GM12878 (cell line): ENCODE measurements at regions not wholly inside any gene's neighbourhood (a gene's known extent, or its start where the extent isn't known, plus 50 kb on each side); places are given as distances from the start of the nearest gene placed in this dataset.

Experiments used
- ATAC-seq: fragments of 200-7000 bp; cut with Tn5 transposase; 3 replicates; pipeline ENCODE4 v1.9.1; 2020; ENCODE audit warnings: mild to moderate bottlenecking, moderate library complexity
- BruUV-seq: library from RNA; stranded (reverse); fragments of 400-500 nt; replicated peaks from 2 replicates; lab custom pipeline; 2021; lab: Mats Ljungman, UMichigan
- CTCF ChIA-PET: fragments of 300-600 bp; sonication (Branson Sonifier 250); formaldehyde crosslinking; extraction: SDS; loops from one replicate; lab custom pipeline; 2021; ENCODE audit warnings: inconsistent platforms; lab: Yijun Ruan, JAX
- POLR2A ChIA-PET: fragments of 350-600 bp; formaldehyde crosslinking; extraction: SDS; loops from one replicate; lab custom pipeline; 2021; ENCODE audit warnings: inconsistent platforms; lab: Charles Lee
- RAD21 ChIA-PET: fragments of 300-600 bp; sonication (Branson Sonifier 250); formaldehyde crosslinking; loops from one replicate; lab custom pipeline; 2023; ENCODE audit warnings: antibody characterized with exemption; ENCODE audit not compliant: unreplicated experiment; lab: Charles Lee
- SMC1A ChIA-PET: fragments of 300-600 bp; sonication (Branson Sonifier 250); formaldehyde crosslinking; loops from one replicate; lab custom pipeline; 2023; ENCODE audit not compliant: unreplicated experiment, uncharacterized antibody; lab: Charles Lee
- DNase-seq: peaks from one replicate; pipeline ENCODE4 v3.0.0-alpha.2; 2011; ENCODE audit warnings: low read depth, low spot score
- FAIRE-seq: peaks from 3 replicates; lab custom pipeline; 2011; peaks lifted over from hg19 to GRCh38; lab: Jason Lieb, UNC
- H2AFZ ChIP-seq: 2 replicates; pipeline ENCODE4 v1.6.0; 2011; ENCODE audit warnings: low read depth, low read length, control low read depth; ENCODE audit not compliant: control insufficient read depth
- H3K27ac ChIP-seq: 2 replicates; pipeline ENCODE4 v1.5.1; 2011; ENCODE audit warnings: control low read depth; ENCODE audit not compliant: control insufficient read depth, insufficient read depth
- H3K27me3 ChIP-seq, 2 experiments: replicated peaks in 1 of 2; 2 replicates each; pipeline versions ENCODE4 v1.6.0 to v1.6.1; 2011; ENCODE audit warnings: low read length in 1 of 2; ENCODE audit not compliant: control insufficient read depth in 2 of 2, insufficient read depth in 2 of 2
- H3K36me3 ChIP-seq, 2 experiments: 2 replicates each; pipeline ENCODE4 v1.5.1; 2011; ENCODE audit warnings: low read length in 1 of 2; ENCODE audit not compliant: control insufficient read depth in 2 of 2, insufficient read depth in 2 of 2
- H3K4me1 ChIP-seq: 2 replicates; pipeline ENCODE4 v1.6.1; 2011; ENCODE audit warnings: mild to moderate bottlenecking, low read length, moderate library complexity, mixed read lengths; ENCODE audit not compliant: control insufficient read depth, insufficient read depth
- H3K4me2 ChIP-seq: 2 replicates; pipeline ENCODE4 v1.6.0; 2011; ENCODE audit warnings: control low read depth; ENCODE audit not compliant: control insufficient read depth, insufficient read depth
- H3K4me3 ChIP-seq: fragments of 200-600 bp; sonication (generic); 2 replicates; pipeline ENCODE4 v1.5.1; 2016
- H3K79me2 ChIP-seq: 2 replicates; pipeline ENCODE4 v1.6.0; 2011; ENCODE audit warnings: low read length; ENCODE audit not compliant: control insufficient read depth, insufficient read depth
- H3K9ac ChIP-seq: 2 replicates; pipeline ENCODE4 v1.8.0; 2011; ENCODE audit warnings: low read length, control low read depth, mixed read lengths; ENCODE audit not compliant: control insufficient read depth, insufficient read depth
- H3K9me3 ChIP-seq: replicated peaks from 3 replicates; pipeline ENCODE4 v1.5.1; 2011; ENCODE audit warnings: mild to moderate bottlenecking, low read length; ENCODE audit not compliant: control insufficient read depth, insufficient read depth
- H4K20me1 ChIP-seq: 2 replicates; pipeline ENCODE4 v1.6.0; 2011; ENCODE audit not compliant: control insufficient read depth, insufficient read depth
- BCLAF1 ChIP-seq: fragments of 450-650 bp; IDR thresholded peaks from 2 replicates; pipeline ENCODE4 v1.6.1; 2017; ENCODE audit warnings: antibody characterized with exemption, mild to moderate bottlenecking, moderate library complexity
- CBX5 ChIP-seq: sonication (generic); IDR thresholded peaks from 2 replicates; pipeline ENCODE4 v1.6.1; 2016; ENCODE audit warnings: low read depth, moderate library complexity, mild to moderate bottlenecking, inconsistent platforms
- IRF3 ChIP-seq: fragments of 450-650 bp; IDR thresholded peaks from 2 replicates; pipeline ENCODE4 v1.6.1; 2014; ENCODE audit warnings: mild to moderate bottlenecking
- NBN ChIP-seq: fragments of 450-650 bp; IDR thresholded peaks from 2 replicates; pipeline ENCODE4 v1.6.1; 2016
- NFYA ChIP-seq: IDR thresholded peaks from 2 replicates; pipeline ENCODE4 v1.6.1; 2011; ENCODE audit warnings: low read depth, mild to moderate bottlenecking, low read length, improper control_type of control experiment, borderline replicate concordance
- POU2F2 ChIP-seq: IDR thresholded peaks from 3 replicates; pipeline ENCODE4 v1.6.1; 2011; ENCODE audit warnings: low read depth, mild to moderate bottlenecking, low read length, borderline replicate concordance
- PRDM15 ChIP-seq: fragments of 450-650 bp; formaldehyde crosslinking; IDR thresholded peaks from 2 replicates; pipeline ENCODE4 v1.4.0; 2020; ENCODE audit warnings: mild to moderate bottlenecking, moderate library complexity
- SIN3A ChIP-seq: IDR thresholded peaks from 2 replicates; pipeline ENCODE4 v1.6.1; 2012; ENCODE audit warnings: low read depth, low read length, improper control_type of control experiment
- SUPT20H ChIP-seq: IDR thresholded peaks from 2 replicates; pipeline ENCODE4 v1.6.1; 2011; ENCODE audit warnings: low read depth, mild to moderate bottlenecking, low read length, moderate library complexity, borderline replicate concordance; ENCODE audit not compliant: control insufficient read depth
- TBL1XR1 ChIP-seq: IDR thresholded peaks from 2 replicates; pipeline ENCODE4 v1.6.1; 2012; ENCODE audit warnings: low read depth, low read length, improper control_type of control experiment
- TCF3 ChIP-seq: IDR thresholded peaks from 2 replicates; pipeline ENCODE4 v1.6.1; 2012; ENCODE audit warnings: low read depth, mild to moderate bottlenecking, low read length, borderline replicate concordance; ENCODE audit not compliant: insufficient read depth
- ZNF207 ChIP-seq: fragments of 450-650 bp; IDR thresholded peaks from 2 replicates; pipeline ENCODE4 v1.6.1; 2014; ENCODE audit warnings: antibody characterized with exemption, mild to moderate bottlenecking, borderline replicate concordance
- WGBS: methylation state at CpG from one replicate; pipeline ENCODE4 v1.1.6; 2016; ENCODE audit warnings: low lambda C conversion rate; ENCODE audit not compliant: insufficient replicate concordance, insufficient coverage; ENCODE audit errors: missing lambda C conversion rate; 5-methylcytosine and 5-hydroxymethylcytosine counted together
- in situ Hi-C: fragments of 300-500 bp; cut with MboI; formaldehyde crosslinking; loops from 9 replicates; pipeline ENCODE4 v1.14.3; 2018; ENCODE audit warnings: mixed read lengths
- intact Hi-C: fragments of 100-400 bp; cut with micrococcal nuclease; formaldehyde crosslinking; loops from one replicate; pipeline ENCODE4 v1.14.2; 2022; ENCODE audit not compliant: unreplicated experiment
- TF ChIP-seq, protein P1 (sequence below): IDR thresholded peaks from 2 replicates; pipeline ENCODE4 v1.6.1; 2011; ENCODE audit warnings: borderline replicate concordance, low read depth, mild to moderate bottlenecking, moderate library complexity, mixed read lengths, low read length; ENCODE audit not compliant: insufficient read depth; ENCODE audit errors: extremely low read length

DNA sequence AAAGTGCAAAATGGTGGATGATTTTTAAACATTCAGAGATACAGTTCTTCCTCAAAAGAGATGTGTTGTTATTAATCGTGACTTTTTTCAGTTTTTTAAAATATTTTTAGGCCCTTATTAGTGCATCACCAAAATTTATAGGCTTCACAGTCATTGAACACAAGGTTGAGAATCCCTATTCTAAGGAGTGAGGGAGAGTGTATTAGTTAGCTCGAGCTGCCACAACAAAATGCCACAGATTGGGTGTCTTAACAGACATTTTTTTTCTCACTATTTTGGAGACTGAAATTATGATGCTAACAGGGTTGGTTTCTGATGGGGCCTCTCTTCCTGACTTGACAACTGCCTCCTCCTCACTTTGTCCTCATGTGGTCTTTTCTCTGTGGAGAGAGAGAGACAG lies 145.9 kb upstream of the TPRG1 start (continued):
- TF ChIP-seq PRDM15 = no peak
- no peak for TF ChIP-seq IRF3

GRCh38 chr3:189027626-189028155 lies 144.1 kb upstream of the TPRG1 start:
- RAD21 ChIA-PET = no interaction called here
- Histone ChIP-seq H3K79me2 (no peaks in the 10 kb centered on the region), H3K36me3 (no peaks in the 10 kb centered on the region), H3K9ac (no peak overlapping the region), H3K4me3 (no peak overlapping the region), H4K20me1 (no peaks in the 10 kb centered on the region), H3K27ac (no peak overlapping the region), H3K27me3 (no peaks in the 10 kb centered on the region), H3K4me1 (no peaks in the 10 kb centered on the region), H3K9me3 (no peaks in the 10 kb centered on the region), H2AFZ (no peak overlapping the region), H3K4me2 (no peak overlapping the region)
- FAIRE-seq (no peak), DNase-seq (no peak), ATAC-seq (no peak)
- POLR2A ChIA-PET = interaction anchor here (0.6 kb wide), 1 partner anchor 1759 kb away, joined by 4 read pairs; no protein-coding TSS in a partner anchor
- SMC1A ChIA-PET = no interaction called here
- in situ Hi-C loops (no loop called here), intact Hi-C loops (no loop called here)
- 68% methylated on average over 4 of the region's 4 CpGs for WGBS
- no TSS peak for BruUV-seq
- CTCF ChIA-PET = no interaction called here
- TF ChIP-seq ZNF207 (no peak), TCF3 (no peak), SUPT20H (no peak), NBN (no peak), SIN3A (no peak), NFYA (no peak), POU2F2 (no peak), BCLAF1 (no peak), TBL1XR1 (no peak), CBX5 (no peak)
- TF ChIP-seq, protein P1, sequence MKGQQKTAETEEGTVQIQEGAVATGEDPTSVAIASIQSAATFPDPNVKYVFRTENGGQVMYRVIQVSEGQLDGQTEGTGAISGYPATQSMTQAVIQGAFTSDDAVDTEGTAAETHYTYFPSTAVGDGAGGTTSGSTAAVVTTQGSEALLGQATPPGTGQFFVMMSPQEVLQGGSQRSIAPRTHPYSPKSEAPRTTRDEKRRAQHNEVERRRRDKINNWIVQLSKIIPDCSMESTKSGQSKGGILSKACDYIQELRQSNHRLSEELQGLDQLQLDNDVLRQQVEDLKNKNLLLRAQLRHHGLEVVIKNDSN = no peak
